SK-N-SH (cell line): ENCODE measurements at regions not wholly inside any gene's neighbourhood (a gene's known extent, or its start where the extent isn't known, plus 50 kb on each side); places are given as distances from the start of the nearest gene placed in this dataset.

ENCODE experiments used
- CTCF ChIA-PET: fragments of 300-600, 350-600 bp; formaldehyde crosslinking; extraction: SDS; loops from one replicate; lab custom pipeline; 2021; lab: Yijun Ruan, JAX
- POLR2A ChIA-PET: fragments of 350-600 bp; sonication (Branson Sonifier 250); formaldehyde crosslinking; extraction: SDS; loops from one replicate; lab custom pipeline; 2020; ENCODE audit warnings: antibody characterized with exemption, inconsistent platforms; lab: Yijun Ruan, JAX
- DNase-seq: peaks from one replicate; pipeline ENCODE4 v3.0.0; 2012
- H2AFZ ChIP-seq: fragments of 200-600 bp; sonication (generic); 2 replicates; pipeline ENCODE4 v1.8.1; 2016; ENCODE audit warnings: antibody characterized with exemption, mild to moderate bottlenecking, low read depth
- H3F3A ChIP-seq: fragments of 200-600 bp; sonication (generic); replicated peaks from 2 replicates; pipeline ENCODE3; 2016; ENCODE audit warnings: antibody characterized with exemption, mild to moderate bottlenecking; ENCODE audit not compliant: insufficient read depth
- H3K27ac ChIP-seq, 2 experiments: fragments of 200-500 bp in 1 of 2; fragments of 200-600 bp in 1 of 2; sonication (Bioruptor generic) in 1 of 2; sonication (generic), shearing (Covaris generic) in 1 of 2; 2 replicates each; pipeline versions ENCODE4 v1.5.1 to v1.6.1; 2014 to 2016; ENCODE audit warnings: low read depth in 2 of 2, inconsistent platforms in 1 of 2, low read length in 1 of 2, mild to moderate bottlenecking in 1 of 2, mixed read lengths in 1 of 2
- H3K27me3 ChIP-seq: fragments of 200-600 bp; sonication (generic), shearing (Covaris generic); 2 replicates; pipeline ENCODE4 v1.6.1; 2016; ENCODE audit warnings: mixed run types; ENCODE audit not compliant: insufficient read depth
- H3K36me3 ChIP-seq, 2 experiments: fragments of 200-500 bp in 1 of 2; fragments of 200-600 bp in 1 of 2; sonication (Bioruptor generic) in 1 of 2; sonication (generic) in 1 of 2; replicated peaks in 1 of 2; 2 replicates each; pipeline versions ENCODE3 to v1.5.1; 2014 to 2016; ENCODE audit warnings: low read length in 1 of 2, mild to moderate bottlenecking in 1 of 2; ENCODE audit not compliant: insufficient read depth in 2 of 2, control insufficient read depth in 1 of 2
- H3K4me1 ChIP-seq, 2 experiments: fragments of 200-500 bp in 1 of 2; fragments of 200-600 bp in 1 of 2; sonication (Bioruptor generic) in 1 of 2; sonication (generic), shearing (Covaris generic) in 1 of 2; 2 replicates each; pipeline versions ENCODE4 v1.5.1 to v1.6.1; 2014 to 2016; ENCODE audit warnings: low read depth in 1 of 2, low read length in 1 of 2, mixed run types in 1 of 2; ENCODE audit not compliant: insufficient read depth in 2 of 2, control insufficient read depth in 1 of 2
- H3K4me2 ChIP-seq: fragments of 200-600 bp; sonication (generic), shearing (Covaris generic); 2 replicates; pipeline ENCODE4 v1.6.1; 2017; ENCODE audit warnings: mixed run types
- H3K4me3 ChIP-seq, 2 experiments: fragments of 200-500 bp in 1 of 2; fragments of 200-600 bp in 1 of 2; sonication (Bioruptor generic) in 1 of 2; sonication (generic), shearing (Covaris generic) in 1 of 2; 2 replicates each; pipeline versions ENCODE4 v1.5.1 to v1.8.1; 2014 to 2016; ENCODE audit warnings: low read depth in 2 of 2, inconsistent platforms in 1 of 2, low read length in 1 of 2, mild to moderate bottlenecking in 1 of 2, mixed read lengths in 1 of 2, moderate library complexity in 1 of 2
- H3K79me2 ChIP-seq: fragments of 200-600 bp; sonication (generic); 2 replicates; pipeline ENCODE4 v1.8.1; 2017; ENCODE audit warnings: mild to moderate bottlenecking; ENCODE audit not compliant: insufficient read depth
- H3K9ac ChIP-seq: fragments of 200-600 bp; sonication (generic); 2 replicates; pipeline ENCODE4 v1.6.1; 2017; ENCODE audit warnings: mixed run types
- H3K9me2 ChIP-seq: fragments of 200-600 bp; sonication (generic); 2 replicates; pipeline ENCODE4 v1.6.1; 2017; ENCODE audit warnings: mixed run types
- H3K9me3 ChIP-seq: fragments of 200-600 bp; sonication (generic); 2 replicates; pipeline ENCODE4 v1.6.1; 2017; ENCODE audit warnings: mixed run types, mild to moderate bottlenecking, moderate library complexity
- H4K20me1 ChIP-seq: fragments of 200-600 bp; sonication (generic); 2 replicates; pipeline ENCODE4 v1.6.1; 2017; ENCODE audit warnings: mild to moderate bottlenecking, mixed run types; ENCODE audit not compliant: insufficient read depth
- ELF1 ChIP-seq: IDR thresholded peaks from 2 replicates; pipeline ENCODE4 v1.4.0; 2012
- EP300 ChIP-seq, 2 experiments: IDR thresholded peaks; 2 replicates each; pipeline versions ENCODE4 v1.4.0 to v1.6.1; 2012; ENCODE audit warnings: borderline replicate concordance in 1 of 2, low read depth in 1 of 2, low read length in 1 of 2
- FOXM1 ChIP-seq: IDR thresholded peaks from 2 replicates; pipeline ENCODE4 v1.4.0; 2012; ENCODE audit warnings: low read depth, mild to moderate bottlenecking
- PBX3 ChIP-seq: IDR thresholded peaks from 2 replicates; pipeline ENCODE4; 2012
- POLR2AphosphoS5 ChIP-seq: IDR thresholded peaks from 2 replicates; pipeline ENCODE4 v1.6.1; 2012; ENCODE audit warnings: low read depth, low read length
- RAD21 ChIP-seq: IDR thresholded peaks from 2 replicates; pipeline ENCODE4 v1.6.1; 2012; ENCODE audit warnings: mild to moderate bottlenecking, low read length
- RCOR1 ChIP-seq: fragments of 150-350 bp; IDR thresholded peaks from 2 replicates; pipeline ENCODE4 v1.6.1; 2017; ENCODE audit warnings: antibody characterized with exemption, low read length
- REST ChIP-seq: IDR thresholded peaks from 2 replicates; pipeline ENCODE4 v1.6.1; 2012; ENCODE audit warnings: mild to moderate bottlenecking, low read depth, low read length, moderate library complexity
- RFX5 ChIP-seq: IDR thresholded peaks from 2 replicates; pipeline ENCODE4 v1.6.1; 2012; ENCODE audit warnings: mild to moderate bottlenecking, improper control_type of control experiment, low read length
- RXRA ChIP-seq: IDR thresholded peaks from 2 replicates; pipeline ENCODE4 v1.4.0; 2012; ENCODE audit warnings: low read depth, mild to moderate bottlenecking, borderline replicate concordance
- SMC3 ChIP-seq: IDR thresholded peaks from 2 replicates; pipeline ENCODE4 v1.6.1; 2012; ENCODE audit warnings: low read depth, low read length, improper control_type of control experiment
- TCF12 ChIP-seq: IDR thresholded peaks from 2 replicates; pipeline ENCODE4 v1.4.0; 2012
- USF2 ChIP-seq: fragments of 150-350 bp; IDR thresholded peaks from 2 replicates; pipeline ENCODE4 v1.6.1; 2017; ENCODE audit warnings: antibody characterized with exemption, low read length, low read depth, borderline replicate concordance
- YY1 ChIP-seq: IDR thresholded peaks from 2 replicates; pipeline ENCODE4 v1.4.0; 2012; ENCODE audit warnings: low read depth, mild to moderate bottlenecking
- ZBTB33 ChIP-seq: IDR thresholded peaks from 2 replicates; pipeline ENCODE4 v1.4.0; 2012; ENCODE audit warnings: low read depth, borderline replicate concordance
- WGBS: methylation state at CpG from one replicate; pipeline ENCODE4 v1.1.6; 2017; ENCODE audit warnings: low lambda C conversion rate; 5-methylcytosine and 5-hydroxymethylcytosine counted together

GRCh38 chr1:13945856-13946255 is 245.9 kb downstream of the PRDM2 start:
- Histone ChIP-seq H3K4me2 (no peak overlapping the region), H3K27me3 (no peaks in the 10 kb centered on the region; the same call in 1 of the 2 replicates)
- CTCF ChIA-PET: no interaction called here
- DNase-seq: no peak
- TF ChIP-seq ELF1 (no peak), USF2 (no peak), EP300 (IDR thresholded peaks at IDR 0.05; ENCODE audit: borderline replicate concordance in 1 of 2, low read depth in 1 of 2, low read length in 1 of 2) (no peak), RFX5 (no peak), SMC3 (no peak), ZBTB33 (no peak)
- TF ChIP-seq, all 33 proteins: peak for 0
- H3K9me2 ChIP-seq: no peaks in the 10 kb centered on the region
- POLR2A ChIA-PET: no interaction called here
- no peak overlapping the region for H3K27ac ChIP-seq
- no peaks in the 10 kb centered on the region for H3K79me2 ChIP-seq
- H3K4me3 ChIP-seq: no peak overlapping the region
- no peaks in the 10 kb centered on the region for H3K9me3 ChIP-seq
- WGBS: 6% methylated on average over 2 of the region's 2 CpGs
- no peaks in the 10 kb centered on the region for H3K4me1 ChIP-seq
- no peak overlapping the region for H2AFZ ChIP-seq
- H4K20me1 ChIP-seq: no peaks in the 10 kb centered on the region
- H3K9ac ChIP-seq: no peak overlapping the region
- no peaks in the 10 kb centered on the region for H3F3A ChIP-seq
- no peaks in the 10 kb centered on the region for H3K36me3 ChIP-seq

GRCh38 chr1:13947658-13948057 is 247.7 kb downstream of the PRDM2 start:
- POLR2A ChIA-PET: no interaction called here

More at GRCh38 chr1:13947658-13948057, 247.7 kb downstream of the PRDM2 start:
- CTCF ChIA-PET: no interaction called here
- Histone ChIP-seq H3K36me3 (no peaks in the 10 kb centered on the region), H3K27me3 (no peaks in the 10 kb centered on the region; the same call in 1 of the 2 replicates), H3K27ac (no peak overlapping the region), H3K9ac (no peak overlapping the region), H3K4me1 (no peaks in the 10 kb centered on the region), H3K4me2 (no peak overlapping the region), H3K4me3 (no peak overlapping the region), H3F3A (no peaks in the 10 kb centered on the region), H2AFZ (no peak overlapping the region), H3K9me3 (no peaks in the 10 kb centered on the region), H3K79me2 (no peaks in the 10 kb centered on the region), H3K9me2 (no peaks in the 10 kb centered on the region), H4K20me1 (no peaks in the 10 kb centered on the region)
- 7% methylated on average over 7 of the region's 7 CpGs for WGBS
- TF ChIP-seq EP300 (IDR thresholded peaks at IDR 0.05; ENCODE audit: borderline replicate concordance in 1 of 2, low read depth in 1 of 2, low read length in 1 of 2): no peak
- no peak for TF ChIP-seq FOXM1
- no peak for TF ChIP-seq TCF12
- no peak for TF ChIP-seq PBX3
- no peak for TF ChIP-seq RCOR1
- no peak for TF ChIP-seq POLR2AphosphoS5
- no peak for TF ChIP-seq RAD21
- TF ChIP-seq ELF1: no peak
- no peak for TF ChIP-seq USF2
- TF ChIP-seq REST: no peak
- no peak for TF ChIP-seq YY1
- no peak for TF ChIP-seq RXRA
- no peak for DNase-seq
